Liver (tissue), 8 donors: ENCODE measurements at regions not wholly inside any gene's neighbourhood (a gene's known extent, or its start where the extent isn't known, plus 50 kb on each side); places are given as distances from the start of the nearest gene placed in this dataset.

Source experiments
- DNase-seq: peaks from one replicate; pipeline ENCODE4 v3.0.0-alpha.2; 2017; ENCODE audit warnings: low spot score
- H3K27ac ChIP-seq, 2 donors: one replicate each; pipeline ENCODE4 v1.7.0; 2013; ENCODE audit warnings: inconsistent platforms in 2 of 2, low read length in 2 of 2, control low read depth in 1 of 2, low read depth in 1 of 2, mild to moderate bottlenecking in 1 of 2
- H3K27me3 ChIP-seq, 4 donors: one replicate each; pipeline versions ENCODE4 v1.6.1 to v1.7.0; 2013; ENCODE audit warnings: low read length in 3 of 4, inconsistent platforms in 1 of 4, mild to moderate bottlenecking in 1 of 4, moderate library complexity in 1 of 4; ENCODE audit not compliant: control insufficient read depth in 4 of 4, insufficient read depth in 4 of 4
- H3K36me3 ChIP-seq, 4 donors: one replicate each; pipeline versions ENCODE4 v1.6.1 to v1.7.0; 2013; ENCODE audit warnings: low read length in 3 of 4, mild to moderate bottlenecking in 3 of 4, low read depth in 1 of 4, moderate library complexity in 1 of 4; ENCODE audit not compliant: control insufficient read depth in 4 of 4, insufficient read depth in 3 of 4
- H3K4me1 ChIP-seq, 4 donors: one replicate each; pipeline versions ENCODE4 v1.6.1 to v1.7.0; 2013; ENCODE audit warnings: low read length in 3 of 4, mild to moderate bottlenecking in 3 of 4, moderate library complexity in 1 of 4; ENCODE audit not compliant: control insufficient read depth in 4 of 4, insufficient read depth in 4 of 4
- H3K4me3 ChIP-seq, 3 donors: one replicate each; pipeline versions ENCODE4 v1.6.1 to v1.7.0; 2013; ENCODE audit warnings: low read length in 3 of 3, control low read depth in 1 of 3, low read depth in 1 of 3, mild to moderate bottlenecking in 1 of 3
- H3K9ac ChIP-seq, 2 donors: one replicate each; pipeline ENCODE4 v1.7.0; 2013; ENCODE audit warnings: low read length in 2 of 2, mild to moderate bottlenecking in 2 of 2, moderate library complexity in 2 of 2, control low read depth in 1 of 2, low read depth in 1 of 2
- H3K9me3 ChIP-seq, 4 donors: one replicate each; pipeline versions ENCODE4 v1.6.1 to v1.7.0; 2013; ENCODE audit warnings: low read length in 3 of 4; ENCODE audit not compliant: control insufficient read depth in 4 of 4
- CTCF ChIP-seq: fragments of 150-350 bp; IDR thresholded peaks from 2 replicates; pipeline ENCODE4 v1.5.1; 2017; ENCODE audit warnings: improper control_type of control experiment, low read depth, low read length; ENCODE audit not compliant: missing input control
- EGR1 ChIP-seq, 2 donors: IDR thresholded peaks; 2 replicates each; pipeline ENCODE4 v1.6.1; 2016 to 2018; ENCODE audit warnings: antibody characterized with exemption in 2 of 2, low read depth in 2 of 2
- FOXA1 ChIP-seq: IDR thresholded peaks from 2 replicates; pipeline ENCODE4 v1.6.1; 2016; ENCODE audit warnings: antibody characterized with exemption
- FOXA2 ChIP-seq: IDR thresholded peaks from 2 replicates; pipeline ENCODE4 v1.6.1; 2016; ENCODE audit warnings: antibody characterized with exemption
- GABPA ChIP-seq, 2 donors: IDR thresholded peaks in 1 of 2; conservative IDR thresholded peaks in 1 of 2; 2 replicates each; pipeline ENCODE4 v1.6.1; 2016; ENCODE audit warnings: antibody characterized with exemption in 2 of 2, mild to moderate bottlenecking in 1 of 2, moderate library complexity in 1 of 2
- HNF4A ChIP-seq, 2 donors: conservative IDR thresholded peaks; 2 replicates each; pipeline ENCODE4 v1.6.1; 2016; ENCODE audit warnings: antibody characterized with exemption in 2 of 2, mild to moderate bottlenecking in 2 of 2
- HNF4G ChIP-seq: IDR thresholded peaks from 2 replicates; pipeline ENCODE4 v1.6.1; 2016; ENCODE audit warnings: antibody characterized with exemption
- JUND ChIP-seq, 2 donors: IDR thresholded peaks; 2 replicates each; pipeline ENCODE4 v1.6.1; 2016; ENCODE audit warnings: antibody characterized with exemption in 2 of 2
- NR2F2 ChIP-seq: IDR thresholded peaks from 2 replicates; pipeline ENCODE4 v1.6.1; 2016; ENCODE audit warnings: antibody characterized with exemption
- REST ChIP-seq: IDR thresholded peaks from 2 replicates; pipeline ENCODE4 v1.6.1; 2016; ENCODE audit warnings: antibody characterized with exemption, mild to moderate bottlenecking
- RXRA ChIP-seq, 2 donors: IDR thresholded peaks; 2 replicates each; pipeline ENCODE4 v1.6.1; 2017 to 2018; ENCODE audit warnings: antibody characterized with exemption in 2 of 2, mild to moderate bottlenecking in 1 of 2
- SP1 ChIP-seq: IDR thresholded peaks from 2 replicates; pipeline ENCODE4 v1.6.1; 2018; ENCODE audit warnings: antibody characterized with exemption, mild to moderate bottlenecking
- YY1 ChIP-seq: IDR thresholded peaks from 2 replicates; pipeline ENCODE4 v1.6.1; 2016; ENCODE audit warnings: antibody characterized with exemption, mild to moderate bottlenecking
- ZBTB33 ChIP-seq: IDR thresholded peaks from 2 replicates; pipeline ENCODE4 v1.6.1; 2016; ENCODE audit warnings: antibody characterized with exemption
- WGBS: extraction: QIAGEN DNeasy Blood & Tissue Kit; methylation state at CpG from one replicate; pipeline ENCODE4 v1.1.7; 2013; 5-methylcytosine and 5-hydroxymethylcytosine counted together
- TF ChIP-seq, protein P1 (sequence below): IDR thresholded peaks from 2 replicates; pipeline ENCODE4 v1.6.1; 2016; ENCODE audit warnings: antibody characterized with exemption
- donor health status: healthy.
- donor health status: healthy.
- donor health status: healthy.
- donor health status: healthy.
- donor health status: healthy.

- peak; percentile 53 for TF ChIP-seq REST
Measured at GRCh38 chr3:43187836-43188479, 82.1 kb upstream of the POMGNT2 start (continued).

GRCh38 chr3:43185983-43186314, 80.1 kb upstream of the POMGNT2 start:
- H3K27ac ChIP-seq = no peak overlapping the region
- no peaks in the 10 kb centered on the region for H3K27me3 ChIP-seq
- H3K4me3 ChIP-seq = no peak overlapping the region
- no peak overlapping the region for H3K9ac ChIP-seq
- peaks cover 0 to 2% (median 0%) of the 10 kb centered on the region in 4 donors for H3K9me3 ChIP-seq
- TF ChIP-seq JUND (IDR thresholded peaks at IDR 0.05) (no peak), EGR1 (IDR thresholded peaks at IDR 0.05; ENCODE audit: low read depth in 2 of 2) (no peak), SP1 (no peak), FOXA2 (no peak), GABPA (IDR thresholded peaks at IDR 0.05 in 1 of 2, conservative IDR thresholded peaks at IDR 0.05 in 1 of 2) (no peak), RXRA (IDR thresholded peaks at IDR 0.05) (no peak), HNF4G (no peak), YY1 (no peak), FOXA1 (no peak), HNF4A (conservative IDR thresholded peaks at IDR 0.05) (no peak), ZBTB33 (no peak)
- DNase-seq = no peak
- no peaks in the 10 kb centered on the region for H3K36me3 ChIP-seq
- 88% methylated on average over 8 of the region's 8 CpGs for WGBS
- peaks cover 3 to 34% (median 17%) of the 10 kb centered on the region in 4 donors for H3K4me1 ChIP-seq

- no peaks in the 10 kb centered on the region for H3K36me3 ChIP-seq
- H3K27ac ChIP-seq = no peak overlapping the region
- no peak overlapping the region for H3K9ac ChIP-seq
- WGBS = 79% methylated on average over 5 of the region's 5 CpGs
- peaks cover 7 to 39% (median 22%) of the 10 kb centered on the region in 4 donors for H3K4me1 ChIP-seq
- no peak overlapping the region for H3K4me3 ChIP-seq
- peaks cover 0 to 2% (median 0%) of the 10 kb centered on the region in 4 donors for H3K9me3 ChIP-seq
- no peaks in the 10 kb centered on the region for H3K27me3 ChIP-seq
- DNase-seq = no peak
- TF ChIP-seq NR2F2 (no peak), HNF4G (no peak), YY1 (no peak), GABPA (IDR thresholded peaks at IDR 0.05 in 1 of 2, conservative IDR thresholded peaks at IDR 0.05 in 1 of 2) (no peak), CTCF (no peak), ZBTB33 (no peak), REST (no peak), FOXA1 (no peak), FOXA2 (no peak), SP1 (no peak)
- TF ChIP-seq, protein P1, sequence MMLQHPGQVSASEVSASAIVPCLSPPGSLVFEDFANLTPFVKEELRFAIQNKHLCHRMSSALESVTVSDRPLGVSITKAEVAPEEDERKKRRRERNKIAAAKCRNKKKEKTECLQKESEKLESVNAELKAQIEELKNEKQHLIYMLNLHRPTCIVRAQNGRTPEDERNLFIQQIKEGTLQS = no peak
Measured at GRCh38 chr3:43185274-43185982, 79.5 kb upstream of the POMGNT2 start.
